Fibroblast of mammary gland (primary cell): ENCODE measurements at regions not wholly inside any gene's neighbourhood (a gene's known extent, or its start where the extent isn't known, plus 50 kb on each side); places are given as distances from the start of the nearest gene placed in this dataset.

Source experiments
- DNase-seq: peaks from one replicate; pipeline ENCODE4 v3.0.0-alpha.2; 2010; ENCODE audit warnings: low read depth
- H3K4me3 ChIP-seq: 2 replicates; pipeline ENCODE4 v1.5.1; 2011; ENCODE audit warnings: low read depth, mild to moderate bottlenecking, low read length, moderate library complexity; ENCODE audit not compliant: control insufficient read depth
- CTCF ChIP-seq: conservative IDR thresholded peaks from 2 replicates; pipeline ENCODE4 v1.5.1; 2011; ENCODE audit warnings: low read depth, low read length, inconsistent platforms; ENCODE audit not compliant: control insufficient read depth, insufficient read depth

GRCh38 chrX:1911401-1912128, 296.7 kb downstream of the ASMT start:
- H3K4me3 ChIP-seq, result no peak overlapping the region
- no peak for TF ChIP-seq CTCF
- DNase-seq, result no peak

GRCh38 chrX:1912193-1912592, 297.3 kb downstream of the ASMT start:
- H3K4me3 ChIP-seq, result no peak overlapping the region
- DNase-seq, result no peak
- no peak for TF ChIP-seq CTCF

- no peak overlapping the region for H3K4me3 ChIP-seq
- DNase-seq, result no peak
- no peak for TF ChIP-seq CTCF
Measured at GRCh38 chrX:1914606-1915365, 299.9 kb downstream of the ASMT start.

- TF ChIP-seq CTCF, result no peak
- no peak overlapping the region for H3K4me3 ChIP-seq
- no peak for DNase-seq
Measured at GRCh38 chrX:1918780-1919179, 303.9 kb downstream of the ASMT start.

- no peak overlapping the region for H3K4me3 ChIP-seq
- no peak for TF ChIP-seq CTCF
- DNase-seq, result no peak
Measured at GRCh38 chrX:1925053-1925481, 310.2 kb downstream of the ASMT start.

- DNase-seq, result no peak
- no peak for TF ChIP-seq CTCF
- H3K4me3 ChIP-seq, result no peak overlapping the region
Measured at GRCh38 chrX:1928805-1929204, 313.9 kb downstream of the ASMT start.
